ENCODE measurements at regions not wholly inside any gene's neighbourhood (a gene's known extent, or its start where the extent isn't known, plus 50 kb on each side); places are given as distances from the start of the nearest gene placed in this dataset.

- DNase-seq (ENCODE audit: low spot score): no peak
- in situ Hi-C loops (cut with MboI; ENCODE audit: low pct_unique_long_range_greater_than_20kb, low sequenced_read_pairs, unreplicated experiment): no loop called here
- TF ChIP-seq CTCF (IDR thresholded peaks at IDR 0.05; ENCODE audit: extremely low read depth, insufficient read depth, missing control alignments): no peak
Measured at GRCh38 chr7:36802459-36803135, 78.3 kb upstream of the AOAH start.

- in situ Hi-C loops (cut with MboI; ENCODE audit: low pct_unique_long_range_greater_than_20kb, low sequenced_read_pairs, unreplicated experiment): no loop called here
- no peak for TF ChIP-seq CTCF (IDR thresholded peaks at IDR 0.05; ENCODE audit: extremely low read depth, insufficient read depth, missing control alignments)
- DNase-seq (ENCODE audit: low spot score): no peak
Measured at GRCh38 chr7:36796850-36797536, 72.7 kb upstream of the AOAH start.

- no peak for DNase-seq (ENCODE audit: low spot score)
- in situ Hi-C loops (cut with MboI; ENCODE audit: low pct_unique_long_range_greater_than_20kb, low sequenced_read_pairs, unreplicated experiment): no loop called here
- no peak for TF ChIP-seq CTCF (IDR thresholded peaks at IDR 0.05; ENCODE audit: extremely low read depth, insufficient read depth, missing control alignments)
Measured at GRCh38 chr7:36795451-36796021, 71.2 kb upstream of the AOAH start.

- in situ Hi-C loops (cut with MboI; ENCODE audit: low pct_unique_long_range_greater_than_20kb, low sequenced_read_pairs, unreplicated experiment): no loop called here
- DNase-seq (ENCODE audit: low spot score): no peak
- no peak for TF ChIP-seq CTCF (IDR thresholded peaks at IDR 0.05; ENCODE audit: extremely low read depth, insufficient read depth, missing control alignments)
Measured at GRCh38 chr7:36794689-36795088, 70.4 kb upstream of the AOAH start.

- no peak for DNase-seq (ENCODE audit: low spot score)
- in situ Hi-C loops (cut with MboI; ENCODE audit: low pct_unique_long_range_greater_than_20kb, low sequenced_read_pairs, unreplicated experiment): no loop called here
- no peak for TF ChIP-seq CTCF (IDR thresholded peaks at IDR 0.05; ENCODE audit: extremely low read depth, insufficient read depth, missing control alignments)
Measured at GRCh38 chr7:36792421-36792820, 68.1 kb upstream of the AOAH start.

- DNase-seq (ENCODE audit: low spot score): no peak
- TF ChIP-seq CTCF (IDR thresholded peaks at IDR 0.05; ENCODE audit: extremely low read depth, insufficient read depth, missing control alignments): no peak
- in situ Hi-C loops (cut with MboI; ENCODE audit: low pct_unique_long_range_greater_than_20kb, low sequenced_read_pairs, unreplicated experiment): no loop called here
Measured at GRCh38 chr7:36790311-36790787, 66.1 kb upstream of the AOAH start.
